GM18873 (cell line): ENCODE measurements at regions not wholly inside any gene's neighbourhood (a gene's known extent, or its start where the extent isn't known, plus 50 kb on each side); places are given as distances from the start of the nearest gene placed in this dataset.
"Not testable (repeated sequence)": the region's sequence is repeated elsewhere in the genome, so short reads cannot be mapped to it uniquely, and the experiment has no call there.

Experiments
- ATAC-seq: cut with Tn5 transposase; IDR thresholded peaks from one replicate; pipeline ENCODE4 v1.9.1; 2021; ENCODE audit warnings: mild to moderate bottlenecking, moderate library complexity, moderate number of reproducible peaks; ENCODE audit not compliant: unreplicated experiment, low FRiP score

DNA sequence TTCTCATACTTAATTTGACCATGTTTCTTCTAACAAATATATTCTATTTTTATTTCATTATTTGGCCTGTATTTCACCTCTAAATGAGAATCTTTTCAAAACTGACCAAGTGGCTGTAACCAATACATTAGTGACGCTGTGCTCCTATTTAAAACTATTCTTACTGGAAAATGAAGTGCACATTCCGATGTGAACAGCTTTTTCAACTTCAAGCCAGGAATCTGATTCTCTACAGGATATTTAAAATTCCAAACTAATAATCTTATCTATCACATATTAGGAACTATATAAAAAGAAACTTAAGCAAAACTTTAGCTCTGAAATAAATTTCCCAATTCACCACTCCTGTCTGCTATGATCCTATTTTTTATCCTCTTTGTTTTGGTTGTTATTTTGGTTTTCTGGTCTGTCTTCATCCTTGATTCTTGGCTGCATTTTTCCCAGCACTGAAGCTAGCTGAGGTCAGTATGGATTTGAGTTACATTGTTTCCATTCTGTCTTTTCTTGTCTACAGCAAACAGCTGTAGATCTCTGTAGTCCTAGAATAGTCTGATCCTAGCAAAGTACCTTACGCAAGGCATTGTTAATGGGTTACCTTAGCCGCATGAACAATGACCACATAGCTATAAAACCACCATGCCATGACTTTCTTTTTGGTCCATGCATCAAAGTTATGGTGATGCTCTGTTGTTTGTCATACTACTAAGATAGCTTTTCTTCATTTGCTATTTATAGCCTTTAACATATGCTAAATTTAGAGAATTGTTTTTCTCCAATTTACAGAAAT lies 748.6 kb upstream of the SPRY2 start:
- ATAC-seq = no peak

DNA sequence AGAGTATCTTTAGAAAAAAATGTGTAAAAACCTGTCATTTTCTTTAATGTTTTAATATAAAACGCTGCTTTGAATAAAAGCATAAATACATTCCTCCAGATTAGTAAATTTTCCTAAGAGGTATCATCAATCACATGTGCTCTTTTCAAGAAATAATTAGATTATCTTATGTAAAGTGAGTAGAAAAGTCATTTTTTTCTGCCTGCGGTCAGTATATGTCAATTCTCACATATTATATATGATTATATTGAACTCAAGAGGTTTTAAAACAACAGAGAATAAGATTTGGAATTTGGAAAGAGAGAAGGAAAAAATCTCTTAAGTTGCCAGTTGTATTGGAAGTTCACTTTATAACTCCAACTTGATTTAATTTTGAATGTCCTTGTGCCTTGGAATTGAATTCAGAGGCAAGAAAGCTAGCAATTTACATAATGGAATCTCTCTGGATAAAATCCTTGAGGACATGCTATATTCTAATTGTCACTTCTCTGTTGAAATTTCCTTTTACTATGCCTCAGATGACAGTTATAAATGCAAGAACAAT lies 740.1 kb upstream of the SPRY2 start:
- ATAC-seq = no peak

DNA sequence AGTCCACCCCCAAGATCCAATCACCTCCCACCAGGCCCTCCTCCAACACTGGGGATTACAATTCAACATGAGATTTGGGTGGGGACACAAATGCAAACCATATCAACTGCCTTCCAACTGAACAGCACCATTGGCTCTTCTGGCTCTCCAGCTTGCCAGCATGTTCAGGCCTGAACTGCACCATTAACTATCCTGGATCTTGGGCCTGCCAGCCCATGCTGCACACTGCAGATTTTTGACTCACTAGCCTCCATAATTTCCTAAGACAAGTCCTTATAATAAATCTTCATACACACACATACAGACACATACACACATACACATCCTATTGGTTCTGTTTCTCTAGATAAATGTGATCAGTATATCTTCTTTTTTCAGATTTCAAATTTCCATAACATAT lies 737.1 kb upstream of the SPRY2 start:
- no peak for ATAC-seq

DNA sequence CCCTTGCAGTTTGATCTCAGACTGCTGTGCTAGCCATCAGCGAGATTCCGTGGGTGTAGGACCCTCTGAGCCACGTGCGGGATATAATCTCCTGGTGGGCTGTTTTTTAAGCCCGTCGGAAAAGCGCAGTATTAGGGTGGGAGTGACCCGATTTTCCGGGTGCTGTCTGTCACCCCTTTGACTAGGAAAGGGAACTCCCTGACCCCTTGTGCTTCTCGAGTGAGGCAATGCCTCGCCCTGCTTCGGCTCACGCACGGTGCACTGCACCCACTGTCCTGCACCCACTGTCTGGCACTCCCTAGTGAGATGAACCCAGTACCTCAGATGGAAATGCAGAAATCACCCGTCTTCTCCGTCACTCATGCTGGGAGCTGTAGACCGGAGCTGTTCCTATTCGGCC lies 728.9 kb upstream of the SPRY2 start:
- not testable (repeated sequence) for ATAC-seq

GRCh38 chr13:81058916-81059290 lies 718.0 kb upstream of the SPRY2 start:
- ATAC-seq = no peak

- no peak for ATAC-seq
Observed at GRCh38 chr13:81058211-81058915, 717.4 kb upstream of the SPRY2 start.

DNA sequence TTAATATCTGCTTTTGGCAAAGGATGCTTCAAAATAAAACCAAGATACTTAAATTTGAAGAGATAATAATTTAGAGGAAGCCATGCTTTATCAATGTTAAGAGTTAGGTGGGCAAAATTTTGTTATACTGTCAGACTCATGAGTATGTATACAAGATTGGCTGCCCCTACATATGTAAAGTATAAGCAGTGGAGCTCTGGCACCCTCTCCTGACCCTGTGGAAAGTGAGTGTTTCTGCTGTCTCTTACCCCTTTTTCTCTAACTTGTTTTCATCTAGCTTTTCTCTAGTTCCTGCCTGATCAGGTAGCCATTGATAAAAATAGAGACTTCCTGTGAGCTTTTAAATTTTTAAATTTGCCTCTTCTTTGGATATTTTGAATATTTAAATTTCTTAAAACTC lies 710.9 kb upstream of the SPRY2 start:
- no peak for ATAC-seq

DNA sequence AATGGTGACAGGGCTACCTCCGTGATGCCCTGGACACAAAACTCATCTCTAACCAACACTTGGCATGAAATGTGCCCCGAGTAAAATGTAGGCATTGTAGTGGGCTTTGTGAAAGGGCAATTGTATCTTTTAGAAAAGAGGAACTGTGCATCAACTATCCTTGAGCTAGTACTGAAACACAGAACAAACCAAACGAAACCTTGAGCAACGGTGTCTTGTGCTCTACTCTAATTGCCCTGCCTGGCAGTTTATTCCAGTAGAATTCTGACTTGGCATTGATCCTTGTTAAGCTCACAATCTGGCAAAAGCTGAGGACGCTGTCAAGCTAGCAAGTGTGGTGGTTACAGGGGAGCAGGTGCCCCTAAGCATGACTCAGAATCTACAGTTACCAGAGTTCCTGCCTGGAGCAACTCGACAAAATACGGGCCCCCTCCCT lies 707.1 kb upstream of the SPRY2 start:
- ATAC-seq = no peak

DNA sequence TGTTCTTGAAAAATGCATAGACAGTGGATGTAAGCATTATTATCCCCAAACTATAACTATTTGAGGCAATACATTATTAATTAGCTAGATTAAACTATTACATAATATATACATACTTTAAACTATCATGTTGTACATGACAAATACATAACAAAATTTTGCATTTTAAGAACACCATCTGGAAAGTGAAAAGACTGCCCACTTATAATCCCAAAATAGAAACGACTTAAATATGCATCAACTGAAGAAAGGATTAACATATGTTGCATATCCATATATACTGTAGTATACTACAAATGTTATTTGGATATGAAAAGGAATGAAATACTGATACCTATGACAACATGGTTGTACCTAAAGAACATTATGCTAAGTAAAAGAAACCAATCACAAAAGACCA lies 700.8 kb upstream of the SPRY2 start:
- no peak for ATAC-seq

DNA sequence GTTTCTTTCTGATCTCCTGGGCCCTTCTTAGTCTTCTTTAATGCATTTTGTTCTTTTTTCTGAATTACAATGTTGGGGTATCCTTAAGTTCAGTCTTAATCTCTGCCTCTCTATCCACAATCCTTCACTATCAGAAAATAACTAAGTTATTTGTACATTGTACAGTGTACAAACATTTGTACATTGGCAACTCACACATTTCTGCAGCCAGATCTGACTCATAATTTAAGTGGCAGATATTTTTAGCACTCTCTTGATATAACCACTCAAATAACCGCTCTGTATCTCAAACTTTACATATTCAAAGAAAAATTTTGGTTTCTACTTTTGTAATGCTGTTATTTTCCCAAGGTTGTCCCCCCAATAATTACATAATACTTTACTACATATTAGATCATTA lies 691.1 kb upstream of the SPRY2 start:
- ATAC-seq = no peak

- no peak for ATAC-seq
Observed at GRCh38 chr13:81025091-81025490, 684.2 kb upstream of the SPRY2 start.

- no peak for ATAC-seq
Observed at GRCh38 chr13:81021284-81021840, 680.4 kb upstream of the SPRY2 start.

DNA sequence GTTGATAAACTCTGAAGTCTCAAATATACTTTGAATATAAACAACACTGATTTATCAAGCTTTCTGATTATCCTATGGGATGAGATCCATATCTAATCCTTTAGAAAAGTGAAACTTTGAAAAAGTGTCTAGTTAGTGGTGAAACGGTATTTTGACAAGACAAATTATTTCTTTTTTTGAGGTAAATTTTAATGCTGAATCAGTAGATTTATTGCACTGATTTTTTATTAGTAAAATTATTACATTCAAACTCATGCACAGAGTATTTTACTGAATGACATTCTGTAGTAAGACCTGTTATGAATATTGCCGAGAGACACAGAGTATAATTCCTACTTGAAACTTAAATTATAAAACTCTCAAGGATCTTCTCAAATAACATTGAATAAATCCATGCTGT lies 679.1 kb upstream of the SPRY2 start:
- ATAC-seq = no peak

GRCh38 chr13:81018936-81019335 lies 678.0 kb upstream of the SPRY2 start:
- ATAC-seq = no peak

DNA sequence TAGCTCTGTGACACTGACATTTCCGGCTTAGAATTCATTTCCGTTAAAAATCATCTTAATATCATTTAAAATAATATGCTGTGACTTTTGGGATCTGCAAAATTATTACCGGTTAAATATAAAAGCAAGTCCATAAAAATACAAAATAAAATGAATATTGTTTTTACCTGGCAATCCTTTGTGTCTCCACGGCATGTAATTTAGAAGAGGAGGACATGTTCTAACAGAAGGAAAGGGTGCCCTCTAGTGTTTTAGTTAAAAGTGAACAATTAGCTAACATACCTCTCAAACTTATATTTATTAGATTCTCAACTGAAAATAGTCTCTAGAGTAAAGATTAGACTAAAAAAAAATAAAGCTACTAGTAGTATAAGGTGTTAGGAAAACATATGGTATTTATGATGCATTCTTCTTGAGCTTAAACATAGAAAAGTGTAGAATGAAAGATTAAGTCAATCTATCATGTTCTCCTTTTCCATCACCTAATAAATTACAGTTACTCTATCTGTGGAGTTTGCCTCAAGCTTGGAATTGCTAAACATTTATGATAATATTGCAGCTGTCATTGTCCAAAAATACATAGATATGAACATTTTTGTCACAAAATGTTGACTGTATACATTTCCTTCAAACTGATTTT lies 676.7 kb upstream of the SPRY2 start:
- no peak for ATAC-seq

DNA sequence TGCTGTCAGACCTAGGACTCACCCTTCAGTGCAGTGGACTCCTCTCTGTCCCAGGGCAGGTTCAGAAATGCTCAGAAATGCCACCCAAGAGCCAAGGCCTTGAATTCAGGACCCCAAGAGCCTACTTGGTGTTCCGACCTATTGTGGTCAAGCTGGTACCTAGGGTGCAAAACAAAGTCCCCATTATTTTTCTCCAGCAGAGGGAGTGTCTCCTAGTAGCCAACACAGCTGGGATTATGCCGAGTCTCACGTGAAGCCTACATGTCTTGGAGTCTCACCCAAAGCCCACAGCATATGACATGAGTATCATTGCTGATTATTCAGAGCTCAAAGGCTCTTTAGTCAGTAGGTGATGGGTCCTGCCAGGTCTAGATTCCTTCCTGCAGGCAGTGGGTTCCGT lies 671.1 kb upstream of the SPRY2 start:
- ATAC-seq = no peak

DNA sequence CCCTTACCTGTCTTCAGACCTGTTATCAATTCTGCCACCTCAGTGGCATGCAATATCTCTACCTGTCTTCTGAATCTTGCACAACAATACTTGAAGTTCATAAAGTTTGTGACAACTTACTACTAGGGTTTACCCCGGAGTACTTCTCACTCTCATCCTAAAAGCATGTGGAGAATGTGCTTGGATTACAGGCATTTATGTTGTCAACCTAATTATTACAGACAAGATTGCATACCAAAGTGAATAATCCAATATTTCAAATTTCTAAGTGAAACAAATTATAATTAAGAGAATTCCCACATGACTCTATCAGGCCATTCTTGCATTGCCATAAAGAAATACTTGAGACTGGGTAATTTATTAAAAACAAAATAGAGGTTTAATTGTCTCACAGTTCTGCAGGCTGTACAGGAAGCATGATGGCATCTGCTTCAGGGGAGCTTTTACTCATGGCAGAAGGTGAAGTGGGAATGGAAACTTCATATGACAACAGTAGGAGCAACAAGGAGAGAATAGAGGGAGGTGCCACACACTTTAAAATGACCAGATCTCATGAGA lies 661.0 kb upstream of the SPRY2 start:
- no peak for ATAC-seq

DNA sequence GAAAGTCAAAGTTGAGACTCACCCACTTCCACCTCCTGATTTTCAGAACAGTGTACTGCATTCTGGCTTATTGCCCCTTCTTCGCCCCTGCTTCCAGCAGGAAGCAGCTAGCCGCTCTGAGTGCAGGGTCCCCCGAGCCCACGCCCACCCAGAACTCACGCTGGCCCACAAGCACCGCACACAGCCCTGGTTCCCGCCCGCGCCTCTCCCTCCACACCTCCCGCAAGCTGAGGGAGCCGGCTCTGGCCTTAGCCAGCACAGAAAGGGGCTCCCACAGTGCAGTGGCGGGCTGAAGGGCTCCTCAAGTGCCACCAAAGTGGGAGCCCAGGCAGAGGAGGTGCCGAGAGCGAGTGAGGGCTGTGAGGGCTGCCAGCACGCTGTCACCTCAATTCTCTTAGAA lies 657.7 kb upstream of the SPRY2 start:
- ATAC-seq = not testable (repeated sequence)

GRCh38 chr13:80989747-80990146 lies 648.8 kb upstream of the SPRY2 start:
- ATAC-seq = no peak

DNA sequence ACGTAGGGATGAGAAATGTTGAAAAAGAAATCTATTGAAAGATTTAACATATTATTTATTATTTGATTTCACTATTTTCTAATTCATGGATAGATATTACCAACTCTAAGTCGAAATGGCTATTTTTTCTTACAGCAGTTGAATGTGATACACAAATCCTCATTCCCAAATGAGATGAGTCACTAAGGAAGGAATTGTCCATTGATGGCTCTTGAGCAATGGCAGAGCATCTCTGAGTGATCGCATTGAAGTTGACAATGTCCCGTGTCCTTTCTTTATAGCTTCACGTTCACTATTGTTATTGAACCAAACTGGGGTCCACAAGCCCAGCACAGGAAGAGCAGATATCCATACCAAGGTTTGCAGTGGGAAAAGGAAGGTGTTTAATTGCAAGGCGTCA lies 648.3 kb upstream of the SPRY2 start:
- no peak for ATAC-seq
